Stimulated activated CD8-positive, alpha-beta memory T cell treated with anti-CD3 and anti-CD28 coated beads, Interleukin-7, amount 100 ng/mL, for 48 hours (primary cell): ENCODE measurements at regions not wholly inside any gene's neighbourhood (a gene's known extent, or its start where the extent isn't known, plus 50 kb on each side); places are given as distances from the start of the nearest gene placed in this dataset.

Source experiments
- DNase-seq, 2 donors: peaks; one replicate each; pipeline ENCODE4 v3.0.0-alpha.2; 2020; ENCODE audit warnings: low read depth in 1 of 2; ENCODE audit errors: extremely low read depth in 1 of 2

DNA sequence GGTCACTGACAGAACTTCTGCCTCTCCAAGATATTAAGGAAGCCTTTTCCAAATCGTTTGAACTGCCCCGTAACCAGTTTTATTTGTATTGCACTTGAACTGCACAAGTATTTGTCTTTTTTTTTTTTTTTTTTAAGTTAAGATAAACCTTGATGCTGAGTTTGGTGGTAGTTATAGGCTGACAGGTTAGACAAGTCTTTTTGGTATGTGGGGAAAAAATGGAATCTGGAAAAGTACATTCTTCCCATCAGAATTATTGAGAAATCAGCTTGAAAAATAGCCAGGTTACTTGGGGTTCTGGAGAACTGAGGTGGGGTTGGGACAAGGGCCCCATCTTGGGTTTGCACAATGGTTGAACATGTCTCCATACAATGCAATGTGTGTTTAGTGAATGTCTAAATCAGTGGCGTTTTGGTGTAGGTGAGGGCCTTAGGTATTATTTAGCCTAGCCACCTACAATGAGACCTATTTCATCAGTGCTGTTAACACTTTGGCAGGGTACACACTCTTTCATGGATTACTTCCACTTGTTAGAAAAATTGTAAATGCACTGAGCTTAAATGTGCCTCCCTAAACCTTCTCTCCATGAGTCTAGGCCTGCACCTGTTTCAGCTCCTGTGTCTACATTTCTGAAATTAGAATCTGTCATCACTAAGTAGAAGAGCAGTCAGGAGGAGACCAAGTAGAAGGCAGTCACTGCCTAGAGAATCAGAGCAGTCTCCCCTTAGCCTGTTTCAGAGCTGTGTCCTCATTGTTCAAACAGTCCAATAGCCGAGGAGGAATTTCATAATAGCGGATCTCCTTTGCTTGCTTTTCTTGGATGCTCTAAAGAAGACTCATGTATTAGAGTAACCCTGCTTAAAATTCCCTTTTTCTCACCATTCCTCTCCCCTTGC is 140.0 kb upstream of the HMHB1 start:
- DNase-seq = no peak

DNA sequence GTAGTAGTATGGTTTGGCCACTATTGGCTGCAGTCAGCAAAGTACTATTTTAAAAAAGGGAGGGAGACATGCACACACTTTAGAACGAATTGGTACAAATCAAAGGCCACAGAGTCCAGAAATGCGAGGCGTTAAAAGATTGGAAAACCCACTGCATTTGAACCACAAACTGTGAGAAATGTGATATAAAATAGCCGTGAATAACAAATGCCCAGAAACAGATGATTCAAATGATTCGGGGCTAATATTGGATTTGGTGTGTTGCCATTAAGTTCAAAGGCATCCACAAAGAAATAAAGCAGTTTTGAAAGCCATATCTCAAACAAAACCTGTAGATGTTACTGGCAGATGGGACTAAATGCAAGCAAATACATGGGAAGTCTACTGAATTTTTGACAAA is 140.9 kb upstream of the HMHB1 start:
- no peak for DNase-seq

DNA sequence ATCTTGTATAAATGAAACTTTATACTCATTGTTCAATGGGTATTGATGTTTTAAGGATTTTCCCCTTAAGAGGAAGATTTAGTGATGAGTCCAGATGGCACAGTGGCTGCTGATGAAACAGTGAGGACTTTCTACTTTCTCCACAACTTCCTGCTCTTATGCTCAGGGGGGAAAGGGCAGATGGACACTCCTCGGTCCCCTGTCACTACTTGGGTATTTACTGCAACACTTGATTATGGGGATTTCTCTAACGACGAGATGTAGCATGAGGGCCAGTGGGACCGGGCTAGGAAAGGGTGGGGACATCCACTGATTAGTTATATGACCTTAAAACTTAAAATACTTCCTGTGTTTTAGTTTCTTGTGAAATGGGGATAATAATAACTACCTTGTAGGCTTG is 146.1 kb upstream of the HMHB1 start:
- no peak for DNase-seq

DNA sequence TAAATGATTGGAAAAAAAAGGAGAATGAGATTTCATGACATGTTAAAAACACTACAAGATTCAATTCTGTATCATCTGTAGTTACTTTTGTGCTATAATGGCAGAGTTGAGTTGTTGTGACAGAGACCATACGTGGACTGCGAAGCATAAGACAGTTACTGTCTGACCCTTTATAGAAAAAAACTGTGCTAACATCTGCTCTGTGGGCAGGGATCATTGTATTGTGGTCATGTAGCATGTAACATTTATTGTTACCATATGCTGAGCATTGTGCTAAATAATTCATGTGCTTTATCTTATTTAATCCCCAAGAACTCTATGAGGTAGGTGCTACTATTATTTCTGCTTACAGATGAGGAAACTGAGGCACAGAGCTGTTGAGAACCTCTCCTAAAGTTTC is 147.3 kb upstream of the HMHB1 start:
- no peak for DNase-seq

DNA sequence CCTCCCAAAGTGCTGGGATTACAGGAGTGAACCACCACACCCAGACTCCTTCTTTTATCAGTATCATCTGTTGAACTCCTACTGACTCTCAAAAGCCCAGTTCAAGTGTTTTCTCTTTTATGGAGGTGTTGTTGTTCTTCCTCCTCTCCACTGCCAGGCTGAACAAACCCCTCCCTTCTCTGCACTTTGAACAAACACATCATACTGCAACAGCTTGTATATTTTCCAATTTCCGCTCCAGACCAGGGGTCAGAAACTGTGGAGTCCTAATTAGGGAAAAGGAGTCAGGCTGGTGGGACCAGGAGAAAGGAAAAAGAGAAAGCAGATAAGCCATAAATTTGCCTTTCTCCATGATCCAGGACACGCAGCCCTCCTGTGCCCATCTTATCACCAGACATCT is 148.1 kb upstream of the HMHB1 start:
- DNase-seq = no peak

DNA sequence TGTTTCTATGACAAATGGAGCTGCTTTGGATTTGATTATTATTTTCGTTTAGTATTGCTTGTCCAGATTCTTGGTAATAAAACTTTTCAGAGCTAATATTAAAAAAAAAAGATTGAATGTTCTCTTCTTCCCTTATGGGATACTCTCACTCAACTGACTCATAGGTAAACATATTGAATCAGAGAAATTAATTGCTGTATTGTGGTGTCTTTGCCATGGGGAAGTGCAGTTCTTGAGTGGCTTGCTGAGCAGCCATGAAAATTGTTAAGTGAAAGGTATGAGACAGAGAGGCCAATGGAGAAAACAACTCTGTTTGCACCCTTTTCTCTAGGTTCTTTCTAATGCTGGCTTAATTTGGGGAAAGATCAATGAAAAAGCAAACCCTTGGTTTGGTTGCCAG is 149.9 kb upstream of the HMHB1 start:
- no peak for DNase-seq

DNA sequence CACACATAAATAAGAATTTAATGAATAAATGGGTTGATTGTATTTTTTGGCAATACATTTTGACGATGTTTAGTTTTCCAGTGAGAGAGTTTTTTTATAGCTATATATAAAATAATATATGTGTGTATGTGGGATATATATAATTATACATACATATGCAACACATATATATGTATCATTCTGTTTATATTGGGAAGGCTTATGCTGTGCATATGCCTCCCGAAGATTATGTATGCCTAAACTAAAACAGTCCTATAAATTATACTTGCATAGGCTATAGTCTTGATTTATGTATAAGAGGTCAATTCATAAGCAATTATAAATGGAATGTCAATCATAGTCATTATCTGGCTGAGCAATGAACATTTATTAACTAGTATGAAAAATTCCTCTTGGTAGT is 151.3 kb upstream of the HMHB1 start:
- no peak for DNase-seq

DNA sequence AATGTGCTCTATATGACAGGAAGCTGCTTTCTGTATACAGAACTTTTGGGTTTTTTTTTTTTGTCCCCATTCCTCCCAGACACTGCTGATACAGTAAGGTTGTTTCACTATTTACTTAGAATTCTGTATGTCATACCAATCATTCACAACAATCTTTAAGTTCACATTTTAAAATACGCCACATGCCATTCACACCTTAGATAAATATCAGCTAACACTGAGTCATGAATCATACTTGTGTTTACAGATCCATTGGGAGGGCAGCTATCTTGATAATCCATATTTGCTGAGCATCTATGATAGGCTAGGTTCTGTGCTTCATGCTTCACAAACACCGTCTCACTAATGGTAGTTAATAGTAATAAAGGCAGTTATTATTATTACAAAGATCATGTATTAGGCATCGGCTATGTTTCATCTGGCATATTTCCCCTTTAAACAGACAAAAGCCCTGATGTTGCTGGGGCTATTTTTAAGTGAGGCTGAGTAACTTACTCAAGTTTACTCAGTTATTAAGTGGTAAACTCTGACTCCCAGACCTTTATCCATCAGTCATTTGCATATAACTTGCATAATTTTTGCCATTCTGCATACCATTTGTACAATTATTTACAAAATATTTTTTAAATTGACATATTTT is 152.2 kb upstream of the HMHB1 start:
- DNase-seq = no peak

DNA sequence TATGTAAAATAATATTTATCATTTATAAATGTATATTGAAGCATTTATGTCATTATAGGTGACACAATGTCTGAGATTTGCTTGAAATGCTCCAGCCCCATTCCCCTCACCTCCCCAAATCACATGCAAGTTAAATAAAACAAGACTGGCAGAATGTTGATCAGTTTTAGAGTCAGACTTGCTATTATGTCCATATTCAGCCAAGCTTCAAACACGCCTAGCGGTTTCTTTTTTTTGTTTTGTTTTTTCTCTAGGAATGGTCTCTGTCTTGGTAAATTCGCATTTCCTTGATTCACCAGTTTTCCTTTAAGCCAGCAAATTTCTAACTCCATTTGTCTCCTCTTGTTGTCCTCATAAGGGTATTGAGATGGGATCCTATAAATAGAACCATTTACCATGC is 153.0 kb upstream of the HMHB1 start:
- no peak for DNase-seq

DNA sequence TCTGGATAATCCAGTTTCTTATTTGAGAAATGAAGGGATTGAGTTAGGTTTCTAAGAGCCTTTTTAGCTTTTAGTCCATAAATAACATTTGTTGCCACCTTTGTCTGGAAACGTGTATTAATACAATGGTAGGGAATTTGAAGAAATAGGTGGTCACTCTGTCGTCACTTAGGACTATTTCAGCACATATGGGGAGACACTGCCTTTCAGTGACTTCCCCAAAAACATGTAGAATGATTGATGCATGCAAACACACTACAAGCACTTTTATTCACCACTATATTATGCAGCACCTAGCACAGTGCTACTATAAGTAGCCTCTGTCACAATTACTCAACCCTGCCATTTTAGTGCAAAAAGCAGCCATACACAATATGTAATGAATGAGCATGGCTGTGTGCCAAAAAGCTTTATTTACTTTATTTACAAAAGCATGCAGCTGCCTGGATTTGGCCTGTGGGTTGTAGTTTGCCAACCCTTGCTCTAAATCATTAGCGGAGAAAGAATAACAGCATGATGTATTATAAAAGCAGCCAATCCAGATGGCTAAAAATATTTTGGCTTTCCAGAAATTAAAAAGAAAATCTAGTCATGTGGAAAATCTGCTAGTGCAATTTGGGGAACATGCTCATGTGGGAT is 154.2 kb upstream of the HMHB1 start:
- no peak for DNase-seq

DNA sequence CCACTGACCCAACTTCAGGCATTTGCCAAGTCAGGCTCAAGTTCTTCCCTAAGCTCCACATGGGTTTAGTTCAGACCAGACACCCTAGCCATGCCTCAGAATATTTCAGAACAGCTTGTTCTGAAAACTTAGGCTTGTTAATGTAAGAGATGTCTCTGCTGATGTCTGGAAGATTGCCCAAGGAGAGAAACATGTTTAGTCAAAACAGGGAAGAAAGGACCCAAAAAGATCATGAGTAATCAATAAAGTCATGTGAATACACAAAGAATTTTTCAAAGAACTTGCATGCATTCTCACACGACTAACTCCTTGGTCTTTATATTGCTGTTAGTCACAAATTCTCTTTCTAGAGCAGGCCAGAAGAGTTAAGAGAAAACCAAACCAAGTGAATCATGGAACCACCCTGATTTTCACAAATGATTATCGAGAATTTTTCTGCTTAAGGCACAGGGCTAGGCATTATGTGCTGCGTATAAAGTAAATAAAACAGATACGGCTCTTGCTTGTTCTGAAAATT is 158.1 kb upstream of the HMHB1 start:
- DNase-seq = no peak

DNA sequence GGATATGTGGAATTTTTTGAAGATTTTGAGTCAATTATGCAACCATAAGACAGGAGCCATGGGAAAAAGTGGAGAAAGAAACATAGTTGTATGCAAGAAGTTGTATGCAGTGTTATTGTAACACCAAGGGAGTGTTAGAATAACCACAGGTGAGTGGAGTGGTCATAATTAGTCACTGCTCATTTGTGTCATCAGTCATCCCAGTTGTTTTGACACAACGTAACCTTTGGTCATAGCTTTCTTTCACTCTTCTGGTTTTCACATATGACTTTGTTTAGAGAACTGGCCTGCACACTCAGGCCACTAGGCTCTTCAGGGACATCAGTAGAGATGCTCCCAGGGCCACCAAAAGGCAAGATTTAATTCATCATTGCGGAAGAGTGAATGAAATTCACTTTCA is 158.7 kb upstream of the HMHB1 start:
- no peak for DNase-seq

DNA sequence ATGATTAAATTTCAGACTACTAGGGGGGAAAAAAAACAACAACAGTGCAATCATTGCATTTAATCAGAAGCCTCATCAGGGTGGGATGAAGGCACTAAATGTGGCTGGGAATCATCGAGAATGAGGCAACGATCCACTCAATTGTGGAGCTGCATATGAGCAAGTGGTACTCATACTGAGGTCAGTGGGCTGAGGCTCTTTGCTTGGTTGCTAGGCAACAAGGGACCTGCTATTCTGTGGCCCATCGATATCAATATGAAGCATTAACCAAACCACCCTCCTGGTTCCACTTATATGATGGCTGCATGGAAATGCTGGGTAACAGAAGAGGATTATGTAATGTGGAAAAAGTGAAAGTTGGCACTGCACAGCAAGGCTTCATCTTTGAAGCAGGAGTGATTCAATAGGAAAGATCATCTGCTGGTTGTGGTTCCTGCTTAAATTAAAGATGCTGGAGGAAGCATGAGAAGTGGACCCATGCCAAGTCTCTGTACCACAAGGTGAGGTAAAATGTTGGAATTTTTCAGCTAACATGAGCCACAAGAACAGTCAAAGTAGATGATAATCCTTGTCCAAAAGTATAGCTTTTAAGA is 159.8 kb upstream of the HMHB1 start:
- peak; percentile 2 to 49 for DNase-seq

DNA sequence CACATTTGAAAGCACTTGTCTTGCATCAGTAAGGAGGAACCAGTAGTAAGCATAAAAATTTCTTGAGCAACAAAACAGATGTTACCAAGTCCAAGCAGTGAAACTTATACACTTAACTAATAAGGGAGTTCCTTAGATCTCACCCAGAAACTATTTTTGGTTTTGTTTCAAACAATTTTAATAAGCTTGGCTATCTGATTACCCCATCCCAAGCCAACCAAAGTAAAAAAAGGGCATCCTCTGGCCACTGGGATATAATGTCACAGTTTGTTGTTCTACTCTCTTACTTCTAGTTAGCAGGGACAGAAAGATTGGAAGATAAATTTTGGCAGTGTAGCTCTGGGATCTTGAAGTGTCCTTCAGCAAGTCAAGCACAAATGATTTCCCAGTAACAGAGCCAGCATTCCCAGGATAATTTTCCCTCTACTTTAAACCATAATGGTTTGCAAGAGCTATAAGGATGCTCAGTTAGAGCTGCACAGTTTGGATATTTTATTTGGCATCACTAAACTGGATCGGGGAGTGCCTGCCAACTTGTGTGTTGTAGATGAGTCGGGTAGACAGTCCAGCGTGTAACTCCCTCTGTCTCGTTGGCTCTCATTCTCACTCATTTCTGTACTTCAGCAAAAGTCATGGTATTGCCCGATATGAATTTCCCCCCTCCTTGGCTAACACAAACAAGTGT is 161.9 kb upstream of the HMHB1 start:
- DNase-seq = no peak

DNA sequence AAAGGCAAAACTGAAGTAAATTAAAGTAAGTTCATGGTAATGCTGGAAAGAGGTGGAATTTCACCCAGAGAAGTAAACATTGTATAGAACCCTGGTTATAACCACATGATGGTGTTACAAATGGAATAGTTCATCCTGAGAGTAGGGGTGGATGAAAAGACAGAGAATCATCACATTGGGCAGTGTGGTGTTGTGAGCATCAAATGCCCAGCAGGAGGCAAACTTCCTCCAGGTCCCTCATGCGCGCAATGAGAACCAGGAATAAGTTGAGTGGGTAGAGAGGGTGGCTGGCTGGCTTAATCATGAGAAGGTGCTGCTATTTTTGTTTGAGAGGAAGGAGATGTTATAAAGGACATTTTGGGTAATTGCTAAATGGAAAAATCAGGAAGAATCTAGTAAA is 163.3 kb upstream of the HMHB1 start:
- no peak for DNase-seq

DNA sequence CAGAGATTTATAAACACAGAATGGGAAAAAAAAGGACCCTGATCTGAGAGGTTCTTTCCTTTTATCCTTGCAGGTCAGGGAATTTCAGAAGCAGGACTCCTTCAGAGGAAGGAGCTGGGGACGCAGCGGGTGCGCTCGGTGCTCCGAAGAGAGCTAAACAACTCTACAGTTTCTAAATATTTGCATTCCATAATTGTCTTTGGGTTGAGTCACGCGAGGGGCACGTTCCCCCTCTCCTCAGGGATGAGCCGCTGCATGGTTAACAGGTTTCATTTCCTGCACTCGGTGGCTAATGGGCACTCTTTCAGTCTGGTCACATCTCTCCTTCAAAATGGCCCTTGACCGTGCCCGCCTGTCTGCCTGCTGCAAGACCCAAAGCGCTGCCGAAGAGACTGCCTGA is 165.0 kb upstream of the HMHB1 start:
- DNase-seq = no peak

DNA sequence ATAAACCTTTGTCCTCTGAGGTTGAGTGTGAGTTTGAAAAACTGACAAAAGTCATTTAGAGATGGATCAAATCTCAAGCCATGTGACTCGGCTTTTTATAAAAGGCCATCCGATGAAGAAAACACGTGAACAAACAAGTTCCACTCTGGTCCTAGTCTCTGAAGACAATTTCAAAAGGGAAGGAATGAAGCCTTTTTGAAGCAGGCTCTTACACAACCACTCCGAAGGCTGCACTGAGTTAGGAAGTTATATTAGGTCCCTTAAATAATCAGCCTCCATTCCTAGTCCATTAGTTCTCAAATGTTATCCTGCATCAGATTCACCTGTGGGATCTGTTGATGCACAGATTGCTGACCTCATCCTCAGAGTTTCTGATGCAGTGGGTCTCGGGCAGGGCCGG is 166.6 kb upstream of the HMHB1 start:
- DNase-seq = no peak

DNA sequence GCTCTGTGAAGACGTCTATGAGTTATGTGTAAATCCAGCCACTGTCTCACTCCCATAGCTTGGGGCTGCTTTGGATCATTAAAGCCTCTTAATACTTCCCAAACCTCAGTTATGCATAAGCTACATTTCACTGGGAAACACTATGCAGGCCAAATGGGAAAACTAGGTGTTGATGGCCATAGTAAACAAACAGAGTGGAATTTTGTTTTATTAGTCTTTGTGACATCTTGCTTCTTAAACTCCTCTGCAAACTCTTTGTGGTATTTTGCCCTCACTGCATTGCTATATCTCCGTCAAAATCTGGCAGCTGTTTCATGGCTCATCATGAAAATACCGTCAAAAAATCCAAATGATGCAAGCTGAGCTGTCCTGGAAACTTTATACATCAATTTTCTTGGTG is 167.2 kb upstream of the HMHB1 start:
- DNase-seq = no peak

DNA sequence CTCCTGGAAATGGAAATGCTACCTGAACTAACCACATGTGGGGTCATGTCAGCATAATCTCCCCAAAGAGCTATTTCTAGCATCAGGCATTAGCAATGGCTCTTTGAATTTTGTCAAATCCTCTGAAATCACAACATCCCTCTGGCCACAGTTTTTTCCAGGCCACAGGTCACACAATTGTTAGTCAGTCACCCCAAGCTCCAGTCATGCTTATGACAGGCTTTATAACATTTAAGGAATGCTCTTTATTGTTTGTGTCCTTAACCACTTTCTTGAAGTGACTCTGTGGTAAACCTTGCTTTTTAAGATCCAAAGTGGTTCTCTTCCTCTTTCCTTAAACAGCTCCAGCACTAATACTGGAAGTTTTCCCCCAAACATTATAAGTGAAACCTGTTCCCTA is 169.2 kb upstream of the HMHB1 start:
- DNase-seq = no peak

DNA sequence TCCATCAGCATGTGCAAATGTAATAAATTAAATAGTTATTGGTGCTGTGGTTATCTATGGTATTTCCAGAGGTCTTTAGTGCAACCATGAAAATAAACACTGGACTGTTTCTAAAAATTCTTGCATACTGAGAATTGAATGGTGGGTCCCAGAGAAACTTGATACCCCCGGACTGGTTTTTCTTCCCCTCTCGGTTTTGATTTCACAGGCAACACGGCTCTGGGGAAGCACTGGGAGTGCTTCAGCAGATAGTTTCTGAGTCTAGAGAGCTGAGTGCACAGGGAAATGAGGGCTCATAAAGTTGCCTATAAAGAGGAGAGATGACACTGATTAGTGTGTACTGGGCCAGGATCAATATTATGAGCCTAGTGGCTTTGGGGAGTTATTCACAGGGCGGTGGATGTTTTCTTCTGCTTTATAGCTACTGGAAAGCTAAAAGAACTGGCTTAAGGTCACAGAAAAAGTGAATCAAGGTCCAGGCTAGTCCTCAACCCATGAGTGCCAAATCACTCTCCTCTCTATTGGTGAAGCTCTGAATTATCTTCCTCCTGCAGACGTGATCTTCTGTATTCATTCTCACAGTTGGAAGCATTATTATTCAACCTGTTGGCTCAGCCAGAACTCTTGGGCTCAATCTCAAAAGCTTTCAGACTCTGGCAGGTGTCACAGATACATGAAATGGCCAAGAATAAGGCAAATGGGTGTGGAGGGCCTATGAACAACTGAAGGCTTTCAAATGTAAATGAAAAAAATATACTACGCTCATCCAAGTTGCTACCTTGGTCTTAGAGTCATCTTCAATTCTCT is 170.2 kb upstream of the HMHB1 start:
- DNase-seq = no peak
